ENCODE measurements at regions not wholly inside any gene's neighbourhood (a gene's known extent, or its start where the extent isn't known, plus 50 kb on each side); places are given as distances from the start of the nearest gene placed in this dataset.

- TF ChIP-seq CTCF (IDR thresholded peaks at IDR 0.05) (no peak), POLR2AphosphoS5 (IDR thresholded peaks at IDR 0.05) (no peak)
Measured at GRCh38 chr12:94722664-94723063, 72.3 kb upstream of the TMCC3 start.

All from prostate gland (tissue), 2 donors.